ENCODE measurements at regions not wholly inside any gene's neighbourhood (a gene's known extent, or its start where the extent isn't known, plus 50 kb on each side); places are given as distances from the start of the nearest gene placed in this dataset.
"Not testable (repeated sequence)": the region's sequence is repeated elsewhere in the genome, so short reads cannot be mapped to it uniquely, and the experiment has no call there.

DNA sequence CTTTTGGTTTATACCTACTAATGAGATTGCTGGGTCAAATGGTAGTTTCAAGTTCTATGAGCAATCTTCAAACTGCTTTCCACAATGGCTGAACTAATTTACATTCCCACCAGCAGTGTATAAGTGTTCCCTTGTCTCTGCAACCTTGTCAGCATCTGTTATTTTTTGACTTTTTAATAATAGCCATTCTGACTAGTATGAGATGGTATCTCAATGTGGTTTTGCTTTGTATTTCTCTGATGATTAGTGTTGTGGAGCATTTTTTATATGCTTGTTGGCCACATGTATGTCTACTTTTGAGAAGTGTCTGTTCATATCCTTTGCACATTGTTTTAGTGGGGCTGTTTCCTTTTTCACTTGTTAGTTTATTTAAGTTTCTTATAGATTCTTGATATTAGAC, 449.3 kb upstream of the ATP11B start:
- not testable (repeated sequence) for DNase-seq (ENCODE audit: low read depth)

DNA sequence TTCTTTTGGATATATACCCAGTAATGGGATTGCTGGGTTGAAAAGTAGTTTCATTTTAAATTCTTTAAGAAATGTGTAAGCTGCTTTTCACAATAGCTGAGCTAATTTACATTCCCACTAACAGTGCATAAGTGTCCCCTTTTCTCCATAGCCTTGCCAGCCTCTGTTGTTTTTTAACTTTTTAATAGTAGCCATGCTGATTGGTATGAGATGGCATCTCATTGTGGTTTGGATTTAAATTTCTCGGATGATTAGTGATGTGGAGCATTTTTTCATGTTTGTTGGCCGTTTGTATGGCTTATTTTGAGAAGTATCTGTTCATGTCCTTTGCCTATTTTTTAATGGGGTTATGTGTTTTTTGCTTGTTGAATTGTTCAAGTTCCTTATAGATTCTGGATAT, 444.3 kb upstream of the ATP11B start:
- no peak for DNase-seq (ENCODE audit: low read depth)

DNA sequence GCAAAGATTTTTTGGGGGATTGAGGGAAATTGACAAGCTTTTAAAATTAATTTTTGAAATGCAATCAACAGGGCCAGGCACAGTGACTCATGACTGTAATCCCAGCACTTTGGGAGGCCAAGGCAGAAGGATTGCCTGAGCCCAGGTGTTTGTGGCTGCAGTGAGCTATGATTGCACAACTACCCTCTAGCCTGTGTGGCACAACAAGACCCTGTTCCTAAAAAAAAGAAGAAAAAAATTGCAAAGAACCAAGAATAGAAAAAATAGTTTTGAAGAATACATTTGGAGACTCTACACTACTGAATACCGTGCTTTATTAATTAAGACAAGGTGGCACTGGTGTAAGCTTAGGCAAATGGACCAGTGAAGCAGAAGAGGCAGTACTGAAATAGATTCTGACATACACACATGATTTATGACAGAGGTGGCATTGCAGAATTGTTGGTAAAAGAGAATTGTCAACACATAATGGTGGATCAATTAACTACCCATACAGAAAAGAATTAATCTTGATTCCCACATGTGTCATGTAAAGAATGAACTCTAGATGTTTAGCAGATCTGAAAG, 443.3 kb upstream of the ATP11B start:
- DNase-seq (ENCODE audit: low read depth), result no peak

DNA sequence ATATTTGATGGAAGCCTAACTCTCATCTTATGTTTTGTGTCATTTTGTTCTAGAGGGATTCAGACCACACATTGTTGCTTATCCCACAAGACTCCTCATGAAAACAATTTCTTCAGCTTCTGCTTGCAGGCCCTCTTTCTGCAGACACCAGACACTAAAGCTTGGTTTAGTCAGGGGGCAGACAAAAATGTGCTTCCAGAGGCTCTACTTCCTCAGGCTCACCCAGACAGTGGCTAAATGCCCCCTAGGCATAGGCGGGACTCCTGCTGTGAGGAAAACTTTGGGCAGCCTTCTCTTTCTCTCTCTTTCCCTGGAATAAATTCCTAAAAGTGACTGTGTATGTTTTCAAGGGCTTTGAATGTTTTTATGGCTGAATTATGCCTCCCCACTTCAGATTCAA, 435.4 kb upstream of the ATP11B start:
- no peak for DNase-seq (ENCODE audit: low read depth)

DNA sequence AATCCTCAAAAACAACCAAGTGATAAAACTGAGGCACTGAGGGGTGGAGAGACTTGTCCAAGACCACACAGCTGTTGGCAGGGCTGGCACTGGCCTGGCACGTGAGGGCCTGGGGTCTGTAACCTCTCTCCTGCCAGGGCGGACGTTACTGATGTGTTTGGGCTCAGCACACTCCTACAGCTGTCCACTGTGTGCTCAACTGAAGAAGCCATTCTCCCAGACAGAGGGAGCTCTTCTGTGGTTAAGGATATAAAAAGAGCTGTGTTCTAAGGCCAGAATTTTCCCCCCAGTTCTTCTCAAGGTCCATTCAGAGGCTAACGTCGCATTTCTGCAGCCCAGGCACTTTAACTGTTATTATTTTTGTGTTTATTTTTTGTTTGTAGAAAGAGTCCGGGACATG, 429.0 kb upstream of the ATP11B start:
- no peak for DNase-seq (ENCODE audit: low read depth)

DNA sequence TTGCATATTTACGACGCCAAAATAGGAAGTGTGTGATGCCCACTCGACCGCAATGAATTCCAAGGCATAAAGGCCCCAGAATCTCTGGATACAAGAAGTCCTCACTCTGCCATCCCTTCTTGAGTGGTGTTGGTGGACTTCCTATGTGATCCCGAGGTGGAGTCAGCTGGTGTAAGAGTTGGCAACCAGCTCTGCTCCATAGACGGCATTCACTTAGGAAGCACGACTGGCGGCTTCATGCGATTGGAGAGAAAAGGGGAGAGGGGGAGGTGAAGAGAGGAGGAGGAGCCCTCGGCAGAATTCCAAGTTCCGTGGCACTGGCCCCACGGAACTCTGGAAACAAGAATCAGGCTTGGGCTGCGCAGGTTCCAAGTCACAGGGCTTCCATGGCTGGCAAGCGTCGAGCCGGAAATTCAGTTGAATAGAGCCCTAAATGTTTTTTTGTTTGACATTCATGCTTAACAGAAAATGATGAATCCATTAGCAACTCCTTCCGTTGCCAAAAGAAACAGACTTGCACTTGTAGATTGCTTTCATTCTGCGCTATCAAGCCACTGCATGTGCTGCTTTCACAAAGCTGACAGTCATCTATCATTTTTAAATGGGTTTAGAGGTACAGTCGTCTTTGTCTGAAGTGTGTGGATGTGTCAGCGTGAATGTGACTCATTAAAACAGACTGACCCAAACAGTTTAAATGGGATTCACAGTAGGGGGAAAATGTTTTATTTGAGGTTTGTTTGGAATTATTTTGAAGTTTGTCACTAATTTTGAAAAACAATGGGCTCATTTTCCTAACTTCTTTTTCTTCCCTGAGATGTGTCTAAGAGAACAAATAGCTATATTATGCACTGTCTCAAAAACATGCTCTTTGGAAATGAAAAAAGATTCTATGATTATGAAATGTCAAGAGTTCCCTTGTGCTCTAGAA, 428.3 kb upstream of the ATP11B start:
- DNase-seq (ENCODE audit: low read depth), result no peak

DNA sequence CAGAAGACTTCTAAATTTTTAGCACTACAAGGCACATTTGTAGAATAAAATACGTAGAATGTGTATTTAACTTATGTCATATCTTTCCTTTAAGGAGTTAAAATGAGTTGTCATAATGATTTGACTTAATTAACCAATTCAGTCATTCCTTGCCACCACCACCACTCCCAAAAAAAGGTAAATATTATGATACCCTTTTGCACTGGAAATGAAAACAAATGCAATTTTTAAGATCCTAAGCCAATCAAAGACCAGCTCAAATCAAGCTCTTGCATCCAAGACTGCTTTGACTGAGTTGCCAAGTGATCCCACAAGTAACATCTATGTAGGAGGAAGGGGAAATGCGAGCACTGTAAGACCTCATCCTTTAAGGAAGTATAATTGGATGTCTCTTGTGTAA, 426.6 kb upstream of the ATP11B start:
- DNase-seq (ENCODE audit: low read depth), result no peak

DNA sequence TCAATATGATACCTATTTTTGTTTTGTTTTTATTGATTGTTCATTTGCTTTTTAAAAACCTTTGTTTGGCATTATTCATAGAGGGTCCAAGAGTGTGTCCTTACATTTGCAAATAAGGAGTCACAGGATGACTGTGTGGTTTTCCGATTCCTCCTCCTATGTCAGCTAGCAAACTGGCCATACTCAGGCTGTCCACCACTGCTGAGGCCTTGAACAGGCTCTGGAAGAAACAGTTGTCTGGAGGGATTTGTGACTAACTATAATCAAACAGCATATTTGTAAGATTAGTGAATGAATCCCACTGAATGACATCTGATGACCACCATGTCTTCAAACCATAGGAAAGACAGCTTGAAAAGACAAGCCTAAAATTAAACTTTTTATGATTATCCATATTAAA, 423.4 kb upstream of the ATP11B start:
- DNase-seq (ENCODE audit: low read depth), result no peak

DNA sequence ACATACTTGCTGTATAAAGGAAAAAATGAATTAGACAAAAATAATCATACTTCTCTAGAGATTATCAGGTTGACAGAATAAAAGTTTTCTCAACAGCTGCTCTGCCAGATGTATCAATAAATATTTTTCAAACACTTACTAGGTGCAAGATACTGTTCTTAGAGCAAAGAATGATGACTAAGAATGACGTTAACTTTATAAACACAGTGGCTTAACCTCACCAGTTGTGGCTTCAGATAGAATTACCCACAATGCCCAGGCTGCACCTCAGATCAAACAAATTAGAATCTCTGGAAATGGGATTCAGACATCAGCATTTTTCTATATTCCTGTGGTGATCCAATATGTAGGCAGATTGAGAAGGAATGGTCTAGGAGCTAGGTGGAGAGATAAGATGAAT, 422.4 kb upstream of the ATP11B start:
- DNase-seq (ENCODE audit: low read depth), result no peak

DNA sequence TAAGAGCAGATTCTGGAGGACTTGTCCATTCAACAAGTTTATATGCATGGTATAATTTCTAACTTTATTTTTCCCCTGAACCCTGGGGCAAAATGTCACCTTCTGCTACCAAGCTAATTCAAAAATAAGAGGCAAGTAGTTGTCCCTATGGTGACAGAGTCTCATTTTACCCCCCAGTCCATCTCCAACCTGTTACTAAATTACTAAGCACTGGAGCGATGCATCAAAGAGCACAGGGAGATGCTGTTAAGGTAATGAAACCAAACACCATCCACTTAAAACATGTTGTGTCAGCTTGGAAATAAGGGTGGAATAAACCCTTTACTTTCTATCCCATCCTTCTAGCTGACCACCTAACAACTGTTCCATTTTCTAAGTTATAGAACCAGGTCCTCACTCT, 417.4 kb upstream of the ATP11B start:
- no peak for DNase-seq (ENCODE audit: low read depth)

DNA sequence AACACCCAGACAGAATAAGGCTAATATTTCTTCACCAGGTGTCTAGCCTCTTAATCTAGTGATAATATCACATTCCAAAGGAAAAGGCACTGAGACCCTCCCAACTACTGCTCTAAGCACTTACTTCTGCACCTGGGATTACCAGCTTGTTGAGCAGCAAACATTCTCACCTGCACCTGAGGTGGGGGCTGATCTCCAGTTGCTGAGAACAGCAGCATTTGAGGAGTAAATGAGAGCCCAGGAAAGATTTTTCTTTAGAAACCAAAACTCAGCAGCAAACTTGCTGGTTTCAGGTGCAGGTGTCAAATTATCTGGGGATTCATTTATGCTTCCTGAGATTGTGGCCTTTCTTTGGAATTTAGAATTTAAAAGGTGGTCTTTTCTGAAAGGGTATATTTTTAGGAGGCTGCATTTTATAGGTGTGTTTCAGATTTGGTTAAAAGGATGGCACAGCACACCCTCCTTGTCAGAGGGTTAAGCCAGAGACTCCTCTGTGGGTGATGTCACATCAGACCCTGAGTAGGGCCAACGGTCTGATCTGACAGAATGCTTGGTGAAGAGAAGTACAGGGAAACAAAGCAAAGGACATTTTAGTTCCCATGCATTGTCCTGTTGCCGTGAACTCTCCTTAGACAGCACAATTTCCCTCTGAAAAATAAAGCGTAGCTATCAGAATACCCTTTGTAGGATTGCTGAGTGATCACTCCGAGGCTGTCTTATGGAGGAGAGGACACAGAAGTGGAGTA, 411.0 kb upstream of the ATP11B start:
- no peak for DNase-seq (ENCODE audit: low read depth)

DNA sequence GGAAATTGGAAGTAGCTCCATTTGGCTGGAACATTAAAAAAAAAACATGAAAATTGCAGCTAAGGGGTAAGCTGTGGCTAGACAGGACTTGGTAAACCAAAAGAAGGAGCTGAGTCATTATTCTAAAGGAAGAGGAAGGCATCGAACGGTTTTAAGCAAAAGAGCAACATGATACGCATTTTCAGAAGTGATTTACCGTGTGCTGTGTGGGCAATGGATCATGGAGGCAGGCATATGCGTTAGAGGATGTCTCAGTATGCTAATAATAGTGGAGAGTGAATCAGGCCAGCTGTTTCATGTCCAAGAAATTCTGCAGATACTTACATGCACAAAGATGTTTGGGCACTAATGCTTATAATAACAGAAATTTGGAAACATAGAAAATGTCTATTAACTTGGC, 409.1 kb upstream of the ATP11B start:
- DNase-seq (ENCODE audit: low read depth), result no peak

DNA sequence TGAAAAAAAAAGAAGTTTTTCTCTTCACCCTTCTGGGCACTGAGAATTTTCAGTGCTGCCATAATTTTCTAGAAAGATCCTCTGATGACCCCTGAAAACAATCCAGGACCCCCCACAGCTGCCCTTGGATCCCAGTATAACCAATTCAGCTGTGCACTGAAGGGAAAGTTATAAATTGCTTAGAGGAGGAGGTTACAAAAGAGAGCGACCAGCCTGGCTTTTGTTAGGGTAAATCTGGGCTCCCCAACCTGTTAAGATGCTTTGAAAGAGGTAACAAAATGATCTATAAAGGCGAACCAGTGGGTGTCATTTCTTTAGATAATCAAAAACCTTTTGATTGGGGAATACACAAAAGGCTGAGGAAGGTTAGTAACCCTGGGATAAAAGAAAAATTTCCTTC, 407.9 kb upstream of the ATP11B start:
- no peak for DNase-seq (ENCODE audit: low read depth)

DNA sequence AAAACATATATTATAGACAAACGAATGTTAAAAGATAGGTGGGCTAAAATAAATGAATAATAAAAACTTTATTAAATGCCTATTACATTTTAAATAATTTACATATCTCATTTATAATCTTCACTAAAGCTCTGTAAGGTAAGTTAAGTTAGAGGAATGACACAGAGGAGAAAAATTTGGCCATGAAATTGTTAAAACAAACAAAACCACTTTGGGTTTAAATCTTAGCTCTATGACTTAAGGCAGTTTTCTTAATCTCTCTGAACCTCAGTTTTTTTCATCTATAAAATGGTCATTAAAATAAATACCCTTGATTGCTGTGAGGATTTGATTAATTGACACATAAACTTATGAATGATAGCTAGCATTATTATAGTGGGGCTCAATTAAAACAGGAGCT, 404.8 kb upstream of the ATP11B start:
- DNase-seq (ENCODE audit: low read depth), result no peak

DNA sequence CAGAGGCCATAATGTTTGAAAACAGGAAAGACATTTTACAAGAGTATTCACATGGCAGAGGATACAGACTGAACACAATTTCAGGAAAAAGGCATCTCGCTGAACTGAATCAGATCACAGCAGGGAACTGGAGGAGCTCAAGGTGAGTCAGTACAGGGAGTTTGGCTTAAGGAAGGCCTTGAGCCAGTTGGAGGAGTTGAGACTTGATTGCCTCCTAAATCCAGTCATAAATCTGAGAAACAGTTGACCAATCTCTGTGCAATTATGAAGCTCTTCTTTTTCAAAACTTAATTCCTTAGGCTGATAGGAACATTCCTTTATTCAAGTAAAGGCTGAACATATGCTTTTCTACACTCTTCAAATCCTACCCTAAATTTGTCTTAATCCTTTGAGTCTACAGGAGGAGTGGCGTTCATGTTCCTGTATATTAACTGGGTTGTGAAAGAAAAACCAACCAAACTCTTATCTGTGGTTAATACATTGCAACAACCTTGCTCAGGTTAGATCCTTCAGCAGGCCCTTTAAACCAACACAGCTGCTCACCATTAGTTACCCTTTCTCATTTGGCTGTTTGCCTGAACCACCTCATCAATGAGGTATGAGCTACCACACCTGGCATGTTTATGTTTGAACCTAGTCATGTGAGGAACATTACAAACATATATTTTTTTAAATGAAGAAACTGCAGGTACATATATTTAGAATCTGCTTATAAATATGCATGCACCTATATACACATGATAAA, 404.1 kb upstream of the ATP11B start:
- no peak for DNase-seq (ENCODE audit: low read depth)

DNA sequence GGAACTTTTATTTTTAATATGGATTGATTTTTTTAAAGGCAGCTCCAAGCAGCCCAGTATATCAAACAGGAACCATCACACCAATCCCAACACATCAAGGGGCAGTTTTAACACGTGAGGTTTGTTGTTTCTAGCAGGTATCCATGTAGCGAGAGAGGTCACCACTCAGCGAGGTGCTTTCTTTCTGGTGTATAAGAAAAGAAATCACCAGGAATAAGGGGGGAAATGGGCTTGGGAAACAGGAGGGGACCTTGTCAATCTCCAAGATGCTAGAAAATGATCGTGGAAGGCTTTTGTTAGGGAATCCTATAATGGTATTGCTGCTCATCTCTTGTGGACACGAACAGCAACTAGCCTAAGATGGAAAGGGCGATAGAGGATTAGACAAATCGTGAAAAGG, 402.9 kb upstream of the ATP11B start:
- no peak for DNase-seq (ENCODE audit: low read depth)

DNA sequence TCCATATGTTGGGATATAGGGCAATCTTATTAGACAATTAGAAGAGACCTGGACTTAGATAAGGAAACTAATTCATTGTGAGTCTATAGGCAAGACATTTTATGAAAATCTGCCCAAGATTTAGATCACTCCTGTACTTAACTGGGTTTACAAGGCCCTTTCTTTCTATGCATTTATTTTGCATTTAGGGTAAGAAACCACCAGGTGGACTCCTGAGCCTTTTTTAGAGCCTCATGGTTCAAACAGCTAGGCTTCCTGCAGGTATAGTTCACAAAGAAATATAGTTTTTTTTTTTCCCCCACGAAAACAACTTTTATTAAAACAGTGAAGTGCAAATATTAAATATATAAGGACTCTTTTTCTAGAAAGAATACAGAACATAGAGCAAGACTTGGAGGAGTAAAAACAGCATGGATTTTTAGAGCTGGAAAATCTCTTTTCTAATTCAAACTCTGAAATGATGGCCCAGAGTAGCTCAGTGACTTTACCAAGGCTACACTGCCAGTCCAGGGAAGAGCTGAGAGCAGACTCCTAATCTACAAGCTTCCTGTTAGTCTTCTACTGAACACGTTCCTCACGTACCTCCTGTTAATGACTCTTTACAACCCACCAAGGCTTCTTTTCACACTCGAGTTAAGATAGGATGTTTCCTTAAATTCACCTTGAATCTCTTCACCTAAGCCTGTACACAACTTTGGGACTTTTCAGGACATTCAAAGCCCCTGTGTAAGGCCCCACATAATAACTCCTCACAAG, 400.9 kb upstream of the ATP11B start:
- no peak for DNase-seq (ENCODE audit: low read depth)

DNA sequence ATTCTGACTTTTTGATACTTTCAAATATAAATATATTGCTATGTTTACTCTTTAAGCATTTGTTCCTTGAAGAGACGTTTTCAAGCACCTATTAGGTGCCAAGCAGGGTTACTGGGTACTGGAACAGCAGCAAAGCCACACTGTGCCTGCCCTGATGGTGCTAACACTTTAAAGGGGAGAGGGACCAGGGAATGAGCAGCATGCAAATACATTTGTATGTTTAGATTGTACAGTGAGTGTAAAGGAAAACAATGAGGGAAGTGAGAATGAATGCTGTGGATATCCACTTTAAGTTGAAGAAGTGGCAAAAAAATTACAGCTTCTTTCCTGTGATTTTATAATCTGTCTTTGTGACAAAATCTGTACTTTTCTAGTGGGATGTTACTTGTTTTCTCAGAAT, 400.2 kb upstream of the ATP11B start:
- no peak for DNase-seq (ENCODE audit: low read depth)

DNA sequence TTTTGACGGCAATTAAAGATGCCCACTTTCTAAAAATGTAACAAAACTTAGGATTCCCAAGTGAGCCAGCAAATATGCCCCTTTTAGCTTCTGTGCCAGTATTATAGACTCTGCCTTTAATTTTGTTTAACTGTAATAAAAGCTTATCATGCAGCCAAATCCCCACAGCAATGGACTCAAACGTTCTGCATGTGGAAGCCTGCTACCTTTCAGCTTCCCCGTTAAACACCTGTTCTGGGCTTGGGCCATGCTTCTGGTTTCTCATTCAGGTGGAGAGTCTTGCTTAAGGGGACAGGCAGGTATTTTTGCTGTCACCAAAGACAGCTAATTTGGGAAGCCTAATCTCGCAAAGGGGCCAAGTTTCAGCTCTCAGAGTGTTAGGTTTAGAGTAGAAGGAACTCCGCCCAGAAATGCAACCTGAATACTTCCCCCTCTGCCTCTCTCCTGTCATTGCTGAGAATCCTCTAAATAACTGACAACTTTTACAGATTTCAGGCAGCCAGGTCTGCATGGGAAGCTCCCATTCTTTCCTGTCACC, 399.4 kb upstream of the ATP11B start:
- no peak for DNase-seq (ENCODE audit: low read depth)

DNA sequence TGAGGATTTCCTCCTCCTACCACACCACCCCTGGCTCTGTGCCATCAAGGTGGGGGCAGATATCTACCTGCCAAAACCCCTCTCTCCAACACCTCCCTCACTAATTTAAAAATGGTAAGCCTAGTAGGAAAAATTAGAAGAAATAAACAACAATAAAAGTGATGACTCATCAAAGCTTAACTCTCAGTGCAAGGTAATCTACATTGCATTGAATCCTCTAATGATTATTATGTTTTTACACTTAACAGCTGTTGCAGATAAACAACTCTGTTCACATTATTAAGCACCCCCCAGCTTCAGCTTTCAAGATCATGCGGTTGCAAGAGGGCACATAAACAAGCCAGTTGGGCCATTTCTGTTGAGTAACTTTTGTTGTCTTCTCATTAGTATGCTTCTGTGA, 396.1 kb upstream of the ATP11B start:
- no peak for DNase-seq (ENCODE audit: low read depth)

DNA sequence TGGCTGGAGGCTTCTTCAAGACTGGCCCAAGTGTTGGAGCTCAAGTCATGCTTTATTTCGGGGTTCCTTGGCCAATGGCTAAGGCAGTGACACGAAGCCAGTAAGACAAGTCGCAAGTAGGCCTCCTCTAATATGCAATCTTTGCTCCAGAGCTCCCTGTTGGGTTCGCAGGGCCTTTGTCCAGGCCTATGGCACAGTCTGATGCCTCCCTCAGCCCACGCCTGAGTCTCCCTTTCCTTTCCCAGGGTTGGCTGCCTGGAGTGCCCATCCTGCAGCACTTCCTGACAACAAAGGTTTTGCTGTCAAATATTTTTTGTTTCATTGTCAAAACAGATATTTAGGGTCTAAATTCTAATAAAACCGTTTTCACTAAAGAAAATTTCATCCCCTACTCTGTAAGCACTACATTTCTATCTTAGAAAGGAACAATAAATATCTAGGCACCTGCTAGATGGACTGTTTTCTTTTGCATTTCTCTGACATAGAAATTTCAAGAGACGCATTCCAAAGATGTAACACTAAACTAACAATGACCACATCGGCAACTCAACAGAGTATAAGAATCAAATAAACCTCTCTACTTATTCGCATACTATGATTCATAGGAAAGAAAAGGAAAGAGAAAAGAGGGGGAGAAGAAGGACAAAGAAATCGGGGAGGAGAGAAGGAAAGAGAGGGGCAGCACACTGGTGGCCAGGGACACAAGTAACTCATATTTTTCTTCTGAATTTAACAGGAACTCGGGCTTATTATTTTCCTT, 393.1 kb upstream of the ATP11B start:
- no peak for DNase-seq (ENCODE audit: low read depth)
